HuH-7 (cell line): ENCODE measurements at regions not wholly inside any gene's neighbourhood (a gene's known extent, or its start where the extent isn't known, plus 50 kb on each side); places are given as distances from the start of the nearest gene placed in this dataset.
A peak's percentile ranks its signal among the peaks of the same experiment; 100 is the strongest.

Experiments used
- DNase-seq: peaks from one replicate; pipeline ENCODE4 v3.0.0; 2011; ENCODE audit warnings: low spot score

DNA sequence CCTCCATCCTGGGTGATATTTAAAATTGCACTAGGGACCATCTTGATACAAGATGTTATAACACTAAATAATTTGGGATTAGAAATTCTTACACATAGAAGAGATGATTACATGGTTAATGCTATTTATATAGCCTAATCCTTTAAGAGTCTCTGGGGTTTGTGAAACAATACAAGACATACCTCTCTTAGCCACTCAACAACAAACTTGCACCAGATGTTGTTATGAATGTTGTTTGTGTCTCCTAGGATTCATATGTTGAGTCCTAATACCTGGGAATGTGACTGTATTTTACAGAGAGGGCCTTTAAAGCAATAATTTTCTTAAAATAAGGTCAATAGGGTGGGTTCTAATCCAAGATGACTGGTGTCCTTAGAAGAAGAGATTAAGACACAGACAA, 678.3 kb downstream of the NYAP2 start:
- DNase-seq: no peak

DNA sequence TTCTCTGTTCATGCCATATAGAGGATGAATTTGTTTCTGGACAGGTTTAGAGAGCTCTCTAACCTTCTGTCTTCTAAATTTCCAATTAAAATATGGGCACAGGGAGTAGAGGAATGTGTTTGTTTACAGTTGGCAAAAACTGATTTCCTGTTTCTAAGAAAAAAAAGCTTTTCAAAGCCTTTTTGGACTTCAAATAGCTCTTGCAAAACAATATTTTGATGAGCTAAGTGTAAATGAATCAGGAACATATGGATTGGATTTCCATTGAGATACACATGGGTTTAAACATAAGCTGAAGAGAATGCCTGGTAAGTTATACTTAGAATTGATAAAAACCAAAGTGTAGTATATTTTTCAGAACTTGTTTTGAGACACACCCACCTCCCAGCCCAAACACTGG, 677.5 kb downstream of the NYAP2 start:
- no peak for DNase-seq

DNA sequence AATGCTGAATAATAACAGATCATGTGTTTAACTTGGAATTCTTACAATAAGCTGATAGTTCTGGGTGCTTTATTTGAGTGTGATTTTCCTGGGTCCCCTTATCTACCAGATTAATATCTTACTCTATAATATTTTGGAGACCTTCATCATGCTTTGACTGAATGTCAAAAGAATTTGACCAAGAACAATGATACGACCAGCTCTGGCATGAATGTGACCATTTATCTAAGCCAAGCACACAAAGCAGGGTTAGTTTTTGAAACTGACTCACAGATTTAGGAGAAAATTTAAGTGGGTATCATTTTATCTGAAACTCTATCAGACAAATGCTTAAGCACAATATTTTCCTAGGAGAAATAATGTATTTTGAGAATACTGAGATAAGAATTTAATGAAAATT, 677.0 kb downstream of the NYAP2 start:
- no peak for DNase-seq

DNA sequence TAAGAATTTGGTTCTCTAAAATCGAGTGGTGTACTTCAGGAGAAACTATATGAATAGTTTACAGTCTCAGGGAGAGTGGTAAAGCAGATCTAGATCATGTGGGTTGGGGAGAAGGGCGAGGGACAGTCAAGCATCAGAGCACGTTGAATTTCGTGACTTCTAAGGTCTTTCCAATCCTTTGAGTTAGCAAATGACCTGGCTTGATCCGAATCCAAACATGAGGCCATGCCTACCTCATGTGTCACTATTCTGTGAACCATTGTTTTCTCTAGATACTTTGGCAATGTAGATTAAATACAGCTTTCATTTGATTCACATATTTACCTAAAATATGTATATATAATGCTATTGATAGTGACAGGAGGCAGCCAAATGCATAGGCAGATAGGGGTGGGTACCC, 674.9 kb downstream of the NYAP2 start:
- DNase-seq: no peak

DNA sequence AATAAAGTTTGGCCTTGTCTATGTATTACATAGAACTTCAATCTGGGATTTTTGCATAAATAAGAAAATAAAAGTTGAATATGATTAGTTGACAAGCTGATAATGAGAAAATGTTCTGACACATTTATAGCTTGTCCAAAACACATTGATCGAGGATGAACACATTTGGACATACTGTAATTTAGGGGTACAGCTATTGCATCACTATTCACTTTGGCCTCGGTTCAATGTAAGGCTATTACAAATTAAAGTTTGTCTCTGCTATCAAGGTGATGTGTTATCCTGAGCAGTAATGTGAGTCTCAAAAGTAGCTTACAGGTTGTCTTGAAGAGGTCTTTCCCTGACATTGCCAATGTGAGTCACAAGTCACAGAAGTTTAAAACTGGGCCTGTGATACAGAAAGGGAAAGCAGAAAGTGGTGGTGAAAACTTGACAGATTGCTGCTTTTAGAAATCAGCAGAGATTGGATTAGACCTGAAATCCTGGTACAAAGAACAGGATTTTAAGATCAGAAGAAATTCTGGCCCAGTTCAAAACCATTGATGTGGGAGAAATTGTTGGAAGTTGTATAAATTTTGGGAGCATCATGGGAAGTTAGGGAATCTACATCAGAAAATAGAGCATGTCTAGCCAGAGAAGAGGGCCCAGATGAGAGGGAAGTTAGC, 674.1 kb downstream of the NYAP2 start:
- DNase-seq: no peak

DNA sequence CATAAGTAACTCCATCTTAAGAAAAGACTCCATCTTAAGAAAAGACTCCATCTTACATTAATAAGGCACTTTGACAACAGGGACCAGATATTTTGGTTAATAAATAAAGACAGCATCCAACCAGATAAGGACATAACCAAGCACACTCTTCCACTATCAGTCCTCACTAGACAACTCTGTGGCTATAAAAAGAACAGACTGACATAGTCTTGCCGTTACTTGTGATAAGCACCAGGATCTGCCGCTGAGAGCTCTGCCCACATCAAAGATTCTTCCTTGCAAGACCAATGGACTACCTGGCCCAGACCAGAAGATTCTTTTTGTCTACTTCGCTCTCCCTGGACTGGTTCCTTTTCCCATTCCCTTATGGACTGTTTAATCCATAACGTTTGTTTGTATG, 667.4 kb downstream of the NYAP2 start:
- DNase-seq: no peak

DNA sequence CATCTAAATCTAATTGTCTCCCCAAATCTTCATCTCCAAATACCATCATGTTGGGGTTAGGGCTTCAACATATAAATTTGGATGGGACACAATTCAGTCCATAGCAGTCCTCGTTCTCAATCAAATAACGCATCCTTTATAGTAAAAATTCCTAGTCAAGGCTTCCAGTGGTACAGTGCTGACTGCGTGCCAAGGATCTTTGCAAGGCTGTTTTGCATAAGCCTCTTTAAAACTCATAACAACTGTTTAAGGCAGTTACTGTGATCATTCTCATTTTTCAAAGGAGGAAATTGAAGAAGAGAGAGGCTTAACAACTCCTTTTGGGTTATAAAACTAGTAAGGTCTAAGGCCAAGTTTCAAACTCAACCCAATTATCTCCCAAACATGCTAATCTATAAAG, 666.9 kb downstream of the NYAP2 start:
- no peak for DNase-seq

DNA sequence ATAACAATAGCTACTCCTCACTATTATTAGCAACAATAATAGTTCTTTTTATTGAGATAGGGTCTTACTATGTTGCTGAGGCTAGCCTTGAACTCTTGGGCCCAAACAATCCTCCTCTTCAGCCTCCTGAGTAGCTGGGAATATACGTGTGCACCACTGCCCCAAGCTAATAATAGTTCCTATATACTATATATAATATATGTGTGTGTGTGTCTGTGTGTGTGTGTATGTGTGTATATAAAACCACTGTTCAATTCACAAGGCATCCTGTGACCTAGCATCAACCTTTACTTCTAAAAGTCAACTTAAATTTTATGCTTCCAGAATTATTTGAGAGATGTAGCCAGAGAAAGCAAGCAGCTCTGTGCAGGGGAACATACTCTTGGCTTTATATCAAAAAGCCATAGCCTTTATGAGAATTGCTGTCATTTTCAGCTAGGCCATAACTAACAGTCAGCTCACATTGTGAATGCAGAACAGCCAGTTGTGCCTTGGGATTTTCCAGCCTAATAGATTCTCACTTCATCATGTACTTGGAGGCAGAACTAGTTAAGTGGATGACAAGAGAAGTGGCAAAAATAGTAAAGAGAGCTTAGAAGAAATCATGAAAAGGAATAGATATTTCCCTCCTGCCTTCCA, 665.5 kb downstream of the NYAP2 start:
- DNase-seq: no peak

DNA sequence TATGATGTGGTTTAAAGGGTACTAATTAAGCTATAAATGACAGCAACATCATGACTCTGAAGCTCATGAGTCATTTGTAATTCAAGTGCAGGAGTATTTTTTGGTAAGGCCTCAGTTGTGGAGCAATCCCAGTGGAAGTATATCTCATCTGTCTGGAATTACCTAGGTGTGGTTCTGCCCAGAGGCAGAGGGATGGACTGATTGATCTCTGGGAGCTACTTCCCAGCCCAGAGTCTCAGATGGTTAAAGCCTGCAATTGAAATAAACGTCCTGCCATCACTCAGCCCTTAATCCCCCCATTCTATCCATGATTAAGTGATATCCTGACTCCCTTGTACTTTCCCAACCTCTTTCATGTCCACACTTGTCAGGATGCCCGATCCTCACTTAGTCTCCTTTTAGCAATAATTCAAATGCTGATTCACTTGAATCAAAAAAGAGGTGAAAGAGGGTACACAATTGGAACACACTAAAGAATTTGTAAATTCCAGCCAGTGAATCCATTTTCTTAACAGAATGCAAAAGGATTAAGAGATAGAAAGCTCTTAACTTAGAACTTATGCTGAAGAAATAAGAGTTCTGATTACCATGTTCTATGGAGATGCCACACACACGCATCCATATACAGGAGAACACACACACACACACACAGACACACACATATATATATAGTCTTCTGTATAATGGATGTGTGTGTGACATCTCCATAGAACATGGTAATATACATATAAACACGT, 664.4 kb downstream of the NYAP2 start:
- no peak for DNase-seq

DNA sequence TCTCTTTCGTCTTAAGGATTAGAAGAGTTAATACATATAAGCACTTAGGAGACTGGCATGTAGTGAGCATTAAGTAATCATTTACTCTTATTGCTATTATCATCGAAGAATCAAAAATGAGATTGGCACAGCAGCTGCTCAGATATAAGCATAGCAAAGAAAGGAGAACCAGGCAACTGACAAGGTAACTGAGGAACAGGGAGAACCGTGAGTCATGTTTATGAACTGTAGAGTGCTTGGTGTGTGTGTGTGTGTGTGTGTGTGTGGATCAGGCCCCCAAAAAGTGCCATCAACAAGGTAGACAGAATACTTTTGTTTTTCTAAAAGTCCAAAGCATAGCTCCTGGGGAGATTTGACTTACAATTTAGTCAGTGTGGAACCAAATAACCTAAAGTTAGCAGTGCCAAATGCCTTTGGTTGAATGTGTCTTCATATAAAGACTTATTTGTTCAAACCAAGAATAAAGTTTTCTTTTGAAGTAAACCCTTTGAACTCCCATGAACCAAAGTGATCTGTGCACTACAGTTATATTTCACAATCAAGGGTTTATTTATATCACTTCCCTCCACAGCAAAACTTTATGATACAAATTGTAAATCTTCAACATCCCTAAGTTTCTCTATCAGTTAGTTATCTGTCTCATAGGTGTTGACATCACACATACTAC, 660.6 kb downstream of the NYAP2 start:
- DNase-seq: no peak

DNA sequence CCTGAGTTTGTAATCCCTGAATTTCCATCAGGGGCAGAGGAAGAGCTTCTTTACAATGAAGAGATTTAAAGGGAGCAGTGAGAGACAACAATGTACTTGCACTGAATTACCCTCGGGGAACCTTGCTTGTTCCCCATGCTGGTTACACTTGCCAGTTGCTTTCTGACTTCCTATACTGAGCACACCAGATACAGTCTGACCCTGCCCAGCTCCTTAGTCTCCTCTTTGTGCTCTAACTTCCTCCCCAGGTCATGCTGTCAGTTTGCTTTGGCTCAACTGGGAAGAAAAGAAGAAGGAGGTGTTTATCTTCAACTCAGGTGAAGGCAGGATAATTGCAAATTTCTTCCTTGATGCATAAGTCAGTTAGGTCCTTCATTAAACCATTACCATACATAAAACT, 658.4 kb downstream of the NYAP2 start:
- no peak for DNase-seq

DNA sequence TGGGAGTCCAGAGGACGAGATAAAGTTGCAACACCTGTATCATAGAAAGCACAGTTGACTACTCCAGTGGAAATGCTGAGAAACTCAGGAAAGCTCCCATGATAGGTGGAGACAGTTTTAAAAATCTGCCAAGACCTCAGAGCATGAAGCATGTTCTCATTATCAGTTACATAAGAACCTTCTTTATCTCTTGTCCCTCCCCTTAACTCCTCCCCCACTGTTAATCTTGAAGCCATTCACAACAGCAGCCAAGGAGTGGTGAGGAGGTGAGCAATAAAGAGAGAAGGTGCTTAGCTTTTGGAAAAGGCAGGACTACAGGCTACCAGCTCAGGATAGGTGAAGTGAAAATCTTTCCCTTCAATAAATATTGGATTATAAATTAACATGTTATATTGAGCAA, 657.9 kb downstream of the NYAP2 start:
- no peak for DNase-seq

DNA sequence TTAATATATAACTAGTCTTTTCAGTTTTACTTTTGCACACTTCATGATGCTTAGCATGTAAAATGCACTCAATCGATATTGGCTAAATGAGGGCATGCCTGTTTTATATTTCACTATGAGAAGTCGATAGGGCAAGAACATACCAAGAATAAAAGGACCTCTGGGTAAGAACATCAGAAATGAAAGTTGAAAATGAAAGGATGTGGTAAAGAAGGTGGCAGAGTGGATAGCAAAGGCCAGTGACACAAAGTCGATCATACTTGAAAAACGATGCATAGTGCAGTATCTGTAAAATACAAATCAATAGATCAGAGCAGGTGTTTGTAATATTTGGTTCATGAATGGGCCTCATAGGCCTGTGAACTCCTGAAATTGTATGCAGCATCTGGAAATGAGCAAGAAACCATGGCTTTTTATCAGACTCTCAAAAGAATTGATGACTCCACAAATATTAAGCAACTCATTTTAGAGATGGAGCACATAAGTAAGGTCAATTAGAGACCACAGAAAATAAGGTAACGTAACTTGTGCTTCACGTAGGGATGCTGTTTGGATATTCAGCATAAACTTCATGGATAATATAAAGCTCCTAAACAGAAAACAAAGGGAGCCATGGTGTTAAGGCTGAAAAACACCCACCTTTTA, 653.4 kb downstream of the NYAP2 start:
- no peak for DNase-seq

DNA sequence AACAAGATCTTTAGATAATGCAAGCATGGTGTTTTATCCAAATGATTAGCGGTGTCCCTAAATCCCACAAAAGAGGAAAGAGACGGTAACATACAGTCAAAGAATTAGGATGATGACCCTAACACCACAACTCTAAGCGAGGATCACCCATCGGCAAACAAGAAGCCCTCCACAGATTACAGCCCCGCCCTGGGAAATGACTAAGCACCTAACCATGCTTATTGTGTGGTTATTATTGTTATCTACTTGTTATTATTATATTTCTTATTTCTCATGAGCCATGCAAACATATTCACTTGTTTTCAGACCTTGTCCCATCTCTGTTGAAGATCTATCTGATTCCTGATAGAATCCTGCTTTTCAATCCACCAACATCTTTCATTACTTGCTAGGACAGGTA, 651.3 kb downstream of the NYAP2 start:
- no peak for DNase-seq

DNA sequence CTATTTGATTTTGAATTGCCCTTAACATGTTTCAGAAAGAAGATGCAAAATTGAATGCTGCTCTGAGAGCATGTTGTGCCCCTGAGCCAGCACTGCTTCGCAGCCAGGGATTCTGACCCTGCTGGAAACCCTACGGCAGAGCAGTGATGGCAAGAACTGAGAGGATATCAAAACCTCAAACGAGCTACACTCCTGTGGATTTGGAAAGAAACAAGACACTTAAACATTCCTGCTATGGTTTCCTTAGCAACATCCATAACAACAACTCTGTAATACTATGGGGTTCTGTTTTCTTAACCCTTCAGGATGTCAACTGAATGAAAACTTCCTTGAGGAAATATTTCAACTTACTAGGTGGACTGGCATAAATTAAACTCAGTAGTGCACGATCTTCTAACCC, 649.1 kb downstream of the NYAP2 start:
- no peak for DNase-seq

DNA sequence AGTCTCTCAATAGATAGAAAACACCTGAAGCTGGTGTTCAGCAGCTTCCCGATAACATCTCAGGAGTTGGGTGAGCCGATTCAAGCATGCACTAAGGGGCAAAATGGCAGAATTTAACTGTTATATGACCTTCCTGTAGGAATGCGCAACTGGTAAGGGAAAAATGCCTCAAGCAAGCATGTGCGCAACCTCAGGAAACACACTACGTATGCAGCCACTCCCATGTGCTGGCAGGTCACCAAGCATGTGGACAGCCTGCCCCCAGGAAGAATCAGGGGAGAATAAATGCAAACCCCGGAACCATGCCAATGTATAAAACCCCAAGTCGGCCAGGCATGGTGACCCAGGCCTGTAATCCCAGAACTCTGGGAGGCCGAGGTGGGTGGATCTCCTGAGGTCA, 645.6 kb downstream of the NYAP2 start:
- DNase-seq: no peak

DNA sequence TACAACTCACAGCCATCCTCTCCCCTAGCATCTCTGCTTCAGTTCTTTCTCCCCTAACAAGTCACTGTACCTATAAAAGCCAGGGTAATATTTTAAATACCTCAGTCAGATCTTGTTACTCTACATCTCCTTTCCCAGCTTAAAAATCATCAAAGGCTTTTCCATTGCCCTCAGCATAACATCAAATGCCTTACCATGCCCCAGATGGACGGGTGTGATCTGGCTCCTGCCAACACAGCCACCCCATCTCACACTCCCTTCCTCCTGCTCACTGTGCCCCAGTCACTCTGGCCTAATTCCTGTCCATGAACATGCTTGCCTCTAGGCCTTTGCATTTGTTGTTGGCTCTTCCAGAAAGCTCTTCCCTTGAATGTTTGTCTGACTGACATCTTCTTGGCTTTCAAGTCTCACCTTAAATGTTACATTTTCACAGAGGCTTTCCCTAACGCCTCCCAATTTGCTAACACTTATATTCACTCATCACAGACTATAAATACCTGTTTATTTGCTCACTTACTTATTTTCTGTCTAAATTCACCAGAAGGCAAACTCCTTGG, 640.9 kb downstream of the NYAP2 start:
- no peak for DNase-seq

DNA sequence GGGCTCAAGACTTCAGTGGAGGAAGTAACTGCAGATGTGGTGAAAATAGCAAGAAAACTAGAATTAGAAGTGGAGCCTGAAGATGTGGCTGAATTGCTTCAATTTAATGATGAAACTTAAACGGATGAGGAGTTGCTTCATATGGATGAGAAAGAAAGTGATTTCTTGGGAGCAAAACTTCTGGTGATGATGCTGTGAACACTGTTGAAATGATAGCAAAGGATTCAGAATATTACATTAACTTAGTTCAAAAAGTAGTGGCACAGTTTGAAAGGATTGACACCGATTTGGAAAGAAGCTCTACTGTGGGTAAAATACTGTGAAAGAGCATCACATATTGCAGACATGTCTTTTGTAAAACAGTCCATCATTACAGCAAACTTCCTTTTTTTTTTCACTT, 638.0 kb downstream of the NYAP2 start:
- no peak for DNase-seq

DNA sequence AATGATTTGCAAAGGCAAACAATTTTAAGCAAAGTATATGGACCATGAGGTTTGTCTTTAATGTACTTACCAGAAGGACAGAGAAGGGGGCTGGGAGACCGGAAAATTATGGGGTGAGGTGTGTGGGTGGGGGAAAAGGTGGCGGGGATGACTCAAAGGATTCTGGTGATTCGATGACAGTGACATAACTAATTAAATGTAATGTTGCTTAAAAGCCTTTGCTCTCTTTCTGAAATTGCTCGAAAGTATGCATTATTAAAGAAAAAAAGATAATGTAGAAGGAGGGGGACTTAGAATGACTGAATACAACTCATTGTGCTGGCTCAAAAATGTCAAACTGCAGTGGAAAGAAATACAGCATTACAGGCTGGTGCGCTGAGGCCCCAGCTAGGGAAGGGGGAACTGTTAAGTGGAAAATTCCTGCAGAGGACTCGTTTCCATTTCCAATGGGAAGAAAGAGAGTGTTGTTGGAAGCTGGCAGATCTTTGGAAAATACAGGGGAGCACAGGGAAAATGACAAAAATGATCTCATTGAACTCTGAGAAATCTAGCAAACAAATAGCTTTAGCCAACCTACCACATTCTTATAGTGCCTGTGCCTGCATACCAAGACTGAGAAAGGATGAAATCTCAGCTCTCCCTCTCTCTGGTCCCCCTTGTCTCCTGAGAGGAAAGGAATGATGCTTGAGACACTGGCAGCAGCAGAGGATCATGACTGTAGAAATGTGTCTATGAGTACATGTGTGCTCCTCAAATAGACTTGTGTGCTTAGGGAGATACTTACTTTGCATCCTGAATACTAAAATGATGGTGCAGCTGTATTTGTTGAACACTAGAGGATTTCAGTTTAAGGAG, 632.4 kb downstream of the NYAP2 start:
- no peak for DNase-seq

DNA sequence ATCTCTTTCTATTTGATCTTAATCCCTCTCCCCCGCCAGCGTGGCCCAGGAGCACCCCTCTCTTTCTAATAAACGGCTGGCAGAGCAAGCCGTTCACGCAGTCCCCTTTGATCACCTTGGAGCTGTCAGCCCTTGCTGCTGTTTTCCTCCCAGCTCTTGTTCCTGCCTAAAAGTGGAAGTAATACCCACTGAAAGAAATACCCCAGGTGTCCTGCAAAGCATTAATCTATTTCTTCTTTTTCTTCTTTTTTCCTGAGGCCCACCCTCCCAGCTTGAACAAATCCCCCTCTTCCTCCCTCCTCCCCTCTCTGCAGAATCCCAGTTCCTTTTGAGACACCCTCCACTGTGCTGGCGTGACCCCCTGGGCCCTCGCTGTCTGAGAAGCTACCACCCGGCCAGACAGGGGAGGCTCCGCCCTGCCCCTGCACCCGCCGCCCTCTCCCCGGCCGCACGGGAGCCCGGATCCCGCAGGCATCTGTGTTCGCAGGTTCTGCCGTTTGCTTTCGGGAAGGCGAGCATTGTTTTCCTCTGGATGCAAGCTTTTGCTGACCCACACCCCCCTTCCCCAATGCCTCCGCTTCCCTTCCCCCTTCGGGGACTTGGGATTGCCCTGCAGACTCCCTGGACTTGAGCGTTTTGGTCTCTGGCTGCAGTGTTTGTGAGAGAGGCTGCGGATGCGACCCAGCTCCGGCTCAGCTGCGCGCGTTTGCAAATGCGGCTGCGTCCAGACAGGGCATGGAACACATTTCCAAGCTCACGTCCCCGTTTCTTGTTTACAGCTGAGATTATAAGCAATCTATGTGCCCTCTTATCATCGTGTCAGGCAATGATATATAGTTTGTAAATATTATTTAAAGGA, 631.5 kb downstream of the NYAP2 start:
- DNase-seq: peak; percentile 66
